Heart left ventricle (tissue), 16 donors: ENCODE measurements at regions not wholly inside any gene's neighbourhood (a gene's known extent, or its start where the extent isn't known, plus 50 kb on each side); places are given as distances from the start of the nearest gene placed in this dataset.

Source experiments
- ATAC-seq, 4 donors: fragments of 200-7000 bp; cut with Tn5 transposase; one replicate each; pipeline ENCODE4 v1.9.1; 2020 to 2022; ENCODE audit warnings: moderate library complexity in 4 of 4, mild to moderate bottlenecking in 3 of 4, moderate number of reproducible peaks in 1 of 4
- DNase-seq, 5 donors: peaks; one replicate each; pipeline ENCODE4 v3.0.0-alpha.2; 2020
- H3K27ac ChIP-seq, 12 donors: fragments of 200-600 bp; sonication (generic) in 4 of 12; one replicate each; pipeline versions ENCODE4 v1.5.0 to v1.8.0; 2016 to 2022; ENCODE audit warnings: mild to moderate bottlenecking in 2 of 12
- H3K27me3 ChIP-seq, 9 donors: fragments of 200-600 bp; sonication (generic) in 2 of 9; one replicate each; pipeline versions ENCODE4 v1.5.1 to v1.8.0; 2016 to 2022; ENCODE audit warnings: mild to moderate bottlenecking in 3 of 9
- H3K36me3 ChIP-seq, 9 donors: fragments of 200-600 bp; sonication (generic) in 2 of 9; one replicate each; pipeline versions ENCODE4 v1.5.0 to v1.8.0; 2018 to 2022; ENCODE audit warnings: mild to moderate bottlenecking in 2 of 9
- H3K4me1 ChIP-seq, 12 donors: fragments of 200-600 bp; sonication (generic) in 4 of 12; one replicate each; pipeline versions ENCODE4 v1.5.0 to v1.8.0; 2016 to 2022; ENCODE audit warnings: mild to moderate bottlenecking in 3 of 12
- H3K4me3 ChIP-seq, 12 donors: fragments of 200-600 bp; sonication (generic) in 4 of 12; one replicate each; pipeline versions ENCODE4 v1.5.0 to v1.8.0; 2017 to 2022; ENCODE audit warnings: mild to moderate bottlenecking in 9 of 12, moderate library complexity in 4 of 12
- H3K9me3 ChIP-seq, 12 donors: fragments of 200-600 bp; sonication (generic) in 4 of 12; one replicate each; pipeline versions ENCODE4 v1.5.0 to v1.8.0; 2016 to 2022; ENCODE audit warnings: mild to moderate bottlenecking in 1 of 12
- CTCF ChIP-seq, 12 donors: fragments of 200-600 bp; sonication (generic) in 4 of 12; IDR thresholded peaks; one replicate each; pipeline versions ENCODE4 v1.5.0 to v1.8.0; 2018 to 2022; ENCODE audit warnings: antibody characterized with exemption in 12 of 12, mild to moderate bottlenecking in 5 of 12
- POLR2A ChIP-seq, 2 donors: fragments of 450-650 bp; IDR thresholded peaks; one replicate each; pipeline ENCODE4 v1.6.1; 2017; ENCODE audit warnings: antibody characterized with exemption in 2 of 2, mild to moderate bottlenecking in 2 of 2, moderate library complexity in 2 of 2
- WGBS, 4 donors: extraction: QIAGEN DNeasy Blood & Tissue Kit in 2 of 4; methylation state at CpG; one replicate each; pipeline versions ENCODE4 v1.1.5 to v1.1.7; 2013 to 2018; 5-methylcytosine and 5-hydroxymethylcytosine counted together
- intact Hi-C, 10 donors: fragments of 100-400 bp; cut with DNase I; formaldehyde crosslinking; loops; one replicate each; pipeline versions ENCODE4 v1.11.1 to v1.14.2; 2022
- donor health status: ischemic (EF 13 %, LVEDD 7.1; RV severe dilation, severe dysfunction).
- donor health status: healthy with polysubstance abuse.
- donor health status: DM: no; HTN: yes; CAD: no.
- donor health status: DM: no; HTN: no; CAD: no.
- donor health status: ischemic (EF 25% LVEDD 6.9; RV normal size, moderate dysfunction).
- donor health status: ischemic (EF 25% LVEDD 5.7; RV mildly dilated, moderate dysfunction).
- donor health status: healthy.
- donor health status: DM: yes; HTN: yes; CAD: no.
- donor health status: ischemic (EF 35%, LVEDD 5.7; RV mildly dilated, moderate dysfunction).
- donor health status: nonischemic (EF 11% LVEDD 7.7; RV severe dilation, severe dysfunction).
- donor health status: DM: yes; HTN: yes; CAD: no.
- donor health status: PGD.
- donor health status: ischemic (EF 29% LVEDD 5.4; RV normal size, mild dysfunction).
- donor health status: nonischemic (EF 23%, LVEDD 6.1; RV moderate dilation, normal function).

GRCh38 chr6:137958811-137959565 lies 91.9 kb downstream of the TNFAIP3 start:
- intact Hi-C loops = no loop called here
- ATAC-seq (peak in 3 of 4 donors; percentile 28 to 66 (median 34)), DNase-seq (no peak)
- H3K9me3 ChIP-seq = peaks cover 0 to 6% (median 0%) of the 10 kb centered on the region in 12 donors
- peaks cover 0 to 26% (median 0%) of the 10 kb centered on the region in 12 donors for H3K4me1 ChIP-seq
- TF ChIP-seq CTCF (IDR thresholded peaks at IDR 0.05) = no peak
- TF ChIP-seq POLR2A (IDR thresholded peaks at IDR 0.05) = no peak
- 84 to 89% (median 85%) methylated on average over 5 of the region's 5 CpGs for WGBS, 4 donors
- H3K27me3 ChIP-seq = no peaks in the 10 kb centered on the region
- no peaks in the 10 kb centered on the region for H3K36me3 ChIP-seq
- peak overlapping the region in 1 of 12 donors; percentile 51 for H3K27ac ChIP-seq
- no peak overlapping the region for H3K4me3 ChIP-seq

- H3K4me1 ChIP-seq = peaks cover 0 to 33% (median 0%) of the 10 kb centered on the region in 12 donors
- no peak overlapping the region for H3K27ac ChIP-seq
- no peaks in the 10 kb centered on the region for H3K27me3 ChIP-seq
- no peak overlapping the region for H3K4me3 ChIP-seq
- peaks cover 0 to 6% (median 0%) of the 10 kb centered on the region in 12 donors for H3K9me3 ChIP-seq
- TF ChIP-seq POLR2A (IDR thresholded peaks at IDR 0.05) = no peak
- TF ChIP-seq CTCF (IDR thresholded peaks at IDR 0.05) = no peak
- intact Hi-C loops = no loop called here
- no peak for DNase-seq
- 78 to 90% (median 83%) methylated on average over 3 of the region's 3 CpGs for WGBS, 4 donors
- ATAC-seq = no peak
- H3K36me3 ChIP-seq = no peaks in the 10 kb centered on the region
These were observed 95.7 kb downstream of the TNFAIP3 start for GRCh38 chr6:137962725-137963124.

GRCh38 chr6:137964876-137965275 lies 97.8 kb downstream of the TNFAIP3 start:
- no peak overlapping the region for H3K27ac ChIP-seq
- 55 to 80% (median 60%) methylated on average over 4 of the region's 4 CpGs for WGBS, 4 donors
- TF ChIP-seq POLR2A (IDR thresholded peaks at IDR 0.05) (no peak), CTCF (IDR thresholded peaks at IDR 0.05) (no peak)
- H3K4me3 ChIP-seq = no peak overlapping the region
- no peak for DNase-seq
- H3K36me3 ChIP-seq = no peaks in the 10 kb centered on the region
- H3K9me3 ChIP-seq = peaks cover 0 to 6% (median 0%) of the 10 kb centered on the region in 12 donors
- intact Hi-C loops = no loop called here
- no peaks in the 10 kb centered on the region for H3K27me3 ChIP-seq
- H3K4me1 ChIP-seq = peaks cover 0 to 26% (median 0%) of the 10 kb centered on the region in 12 donors
- ATAC-seq = no peak

- intact Hi-C loops = no loop called here
- Histone ChIP-seq H3K27me3 (no peaks in the 10 kb centered on the region), H3K9me3 (no peaks in the 10 kb centered on the region), H3K4me1 (peaks cover 0 to 26% (median 0%) of the 10 kb centered on the region in 12 donors), H3K4me3 (no peak overlapping the region), H3K36me3 (no peaks in the 10 kb centered on the region), H3K27ac (peak overlapping the region in 1 of 12 donors; percentile 50)
- 81 to 91% (median 88%) methylated on average over 5 of the region's 5 CpGs for WGBS, 4 donors
- ATAC-seq (no peak), DNase-seq (no peak)
- TF ChIP-seq POLR2A (IDR thresholded peaks at IDR 0.05) (no peak), CTCF (IDR thresholded peaks at IDR 0.05) (no peak)
These were observed 100.8 kb downstream of the TNFAIP3 start for GRCh38 chr6:137967689-137968454.
